Erythroblast (primary cell): ENCODE measurements at regions not wholly inside any gene's neighbourhood (a gene's known extent, or its start where the extent isn't known, plus 50 kb on each side); places are given as distances from the start of the nearest gene placed in this dataset.
A peak's percentile ranks its signal among the peaks of the same experiment; 100 is the strongest.

Experiments used
- DNase-seq, 2 experiments: peaks; one replicate each; lab custom pipeline; 2025; lab: John Stamatoyannopoulos, UW
- GATA1 ChIP-seq: IDR thresholded peaks from 2 replicates; pipeline ENCODE4 v1.6.1; 2011; ENCODE audit warnings: low read depth, mild to moderate bottlenecking, control low read depth, low read length, moderate library complexity
- POLR2A ChIP-seq: IDR thresholded peaks from 2 replicates; pipeline ENCODE4 v1.6.1; 2011; ENCODE audit warnings: mild to moderate bottlenecking, low read length

- no peak for DNase-seq
- TF ChIP-seq POLR2A (no peak), GATA1 (no peak)
Observed at GRCh38 chr11:30760345-30760744, 174.2 kb upstream of the MPPED2 start.

- TF ChIP-seq POLR2A (no peak), GATA1 (no peak)
- DNase-seq: no peak
Observed at GRCh38 chr11:30758946-30759504, 172.9 kb upstream of the MPPED2 start.

- no peak for DNase-seq
- TF ChIP-seq POLR2A: no peak
- TF ChIP-seq GATA1: no peak
Observed at GRCh38 chr11:30758518-30758917, 172.4 kb upstream of the MPPED2 start.

GRCh38 chr11:30758012-30758411, 171.9 kb upstream of the MPPED2 start:
- no peak for DNase-seq
- TF ChIP-seq POLR2A (no peak), GATA1 (no peak)

GRCh38 chr11:30753994-30754393, 167.8 kb upstream of the MPPED2 start:
- peak in 1 of 2 experiments; percentile 22 for DNase-seq
- TF ChIP-seq GATA1 (no peak), POLR2A (no peak)

GRCh38 chr11:30753504-30753903, 167.4 kb upstream of the MPPED2 start:
- TF ChIP-seq POLR2A (no peak), GATA1 (no peak)
- no peak for DNase-seq

- no peak for TF ChIP-seq GATA1
- no peak for TF ChIP-seq POLR2A
Observed at GRCh38 chr11:30749268-30749667, 163.1 kb upstream of the MPPED2 start.

GRCh38 chr11:30741039-30741550, 154.9 kb upstream of the MPPED2 start:
- TF ChIP-seq POLR2A (no peak), GATA1 (no peak)
- no peak for DNase-seq

More at GRCh38 chr11:30749268-30749667, 163.1 kb upstream of the MPPED2 start:
- no peak for DNase-seq

GRCh38 chr11:30740091-30740490, 153.9 kb upstream of the MPPED2 start:
- TF ChIP-seq POLR2A (no peak), GATA1 (no peak)
- DNase-seq: no peak

- no peak for DNase-seq
- TF ChIP-seq GATA1: no peak
Observed at GRCh38 chr11:30735946-30736345, 149.8 kb upstream of the MPPED2 start.

- TF ChIP-seq POLR2A: no peak
- no peak for TF ChIP-seq GATA1
Observed at GRCh38 chr11:30733748-30734147, 147.6 kb upstream of the MPPED2 start.

GRCh38 chr11:30730011-30730410, 143.9 kb upstream of the MPPED2 start:
- no peak for DNase-seq
- TF ChIP-seq GATA1: no peak
- no peak for TF ChIP-seq POLR2A

More at GRCh38 chr11:30733748-30734147, 147.6 kb upstream of the MPPED2 start:
- no peak for DNase-seq

- no peak for DNase-seq
- no peak for TF ChIP-seq GATA1
Observed at GRCh38 chr11:30729187-30729713, 143.1 kb upstream of the MPPED2 start.

- TF ChIP-seq POLR2A (no peak), GATA1 (no peak)
- DNase-seq: no peak
Observed at GRCh38 chr11:30725645-30726195, 139.6 kb upstream of the MPPED2 start.
